Gastroesophageal sphincter (tissue), 3 donors: ENCODE measurements at regions not wholly inside any gene's neighbourhood (a gene's known extent, or its start where the extent isn't known, plus 50 kb on each side); places are given as distances from the start of the nearest gene placed in this dataset.

Experiments used
- EP300 ChIP-seq: sonication (generic); formaldehyde crosslinking; IDR thresholded peaks from one replicate; pipeline ENCODE4 v1.6.1; 2017; ENCODE audit warnings: antibody characterized with exemption, mild to moderate bottlenecking
- POLR2A ChIP-seq, 2 donors: fragments of 450-650 bp; IDR thresholded peaks; one replicate each; pipeline ENCODE4 v1.6.1; 2017; ENCODE audit warnings: antibody characterized with exemption in 2 of 2, mild to moderate bottlenecking in 2 of 2, moderate library complexity in 1 of 2
- POLR2AphosphoS5 ChIP-seq: sonication (generic); formaldehyde crosslinking; IDR thresholded peaks from one replicate; pipeline ENCODE4 v1.6.1; 2017; ENCODE audit warnings: antibody characterized with exemption
- TF ChIP-seq, protein P1 (sequence below), 4 experiments: fragments of 200-600 bp in 2 of 4; fragments of 450-650 bp in 2 of 4; sonication (generic) in 1 of 4; IDR thresholded peaks; one replicate each; pipeline ENCODE4 v1.5.1; 2017 to 2019; ENCODE audit warnings: antibody characterized with exemption in 4 of 4, mild to moderate bottlenecking in 2 of 4, moderate library complexity in 2 of 4

DNA sequence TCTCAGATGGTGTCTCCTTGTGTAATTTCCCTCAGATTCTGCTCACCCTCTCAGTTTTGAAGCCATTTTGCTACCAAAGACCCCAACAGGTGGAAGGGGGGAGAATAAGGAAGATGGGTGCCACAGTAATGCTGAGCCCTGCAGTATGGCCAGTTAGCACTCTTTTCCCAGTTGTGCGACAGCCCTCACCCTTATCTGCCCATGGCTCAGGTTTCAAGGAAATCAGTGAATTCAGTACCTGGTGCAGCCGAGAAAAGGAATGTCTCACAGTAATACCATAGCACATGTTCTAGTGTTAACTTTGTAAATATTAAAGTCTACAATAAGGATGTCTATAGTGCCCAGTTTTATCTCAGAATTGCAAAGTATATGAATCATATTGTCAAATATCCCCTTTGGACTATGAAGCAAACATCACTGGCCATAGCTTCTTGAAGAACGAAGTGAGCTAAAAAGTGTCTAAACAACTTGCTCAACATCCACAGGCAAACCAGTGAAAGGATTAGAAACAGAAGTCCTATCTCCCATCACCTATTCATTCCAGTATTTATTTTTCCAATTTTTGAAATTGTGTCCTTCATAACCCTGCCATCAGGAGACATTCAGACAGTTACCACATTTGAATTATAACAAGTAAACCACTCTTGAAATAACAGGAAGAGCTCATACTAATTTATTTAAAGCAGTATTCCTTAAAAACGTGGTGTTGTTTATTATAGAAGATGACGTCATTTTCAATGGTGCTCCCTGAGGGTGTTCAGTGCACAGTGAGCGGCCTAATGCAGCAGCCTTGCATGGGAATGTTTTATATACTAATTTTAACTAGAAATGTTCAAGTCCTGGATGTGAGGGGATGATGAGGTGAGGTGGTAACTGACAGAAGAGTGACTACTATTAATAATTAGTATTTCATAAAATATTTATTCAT lies 366.2 kb downstream of the TFAP2A start:
- TF ChIP-seq POLR2A (IDR thresholded peaks at IDR 0.05) (no peak), EP300 (no peak), POLR2AphosphoS5 (no peak)
- TF ChIP-seq, protein P1, sequence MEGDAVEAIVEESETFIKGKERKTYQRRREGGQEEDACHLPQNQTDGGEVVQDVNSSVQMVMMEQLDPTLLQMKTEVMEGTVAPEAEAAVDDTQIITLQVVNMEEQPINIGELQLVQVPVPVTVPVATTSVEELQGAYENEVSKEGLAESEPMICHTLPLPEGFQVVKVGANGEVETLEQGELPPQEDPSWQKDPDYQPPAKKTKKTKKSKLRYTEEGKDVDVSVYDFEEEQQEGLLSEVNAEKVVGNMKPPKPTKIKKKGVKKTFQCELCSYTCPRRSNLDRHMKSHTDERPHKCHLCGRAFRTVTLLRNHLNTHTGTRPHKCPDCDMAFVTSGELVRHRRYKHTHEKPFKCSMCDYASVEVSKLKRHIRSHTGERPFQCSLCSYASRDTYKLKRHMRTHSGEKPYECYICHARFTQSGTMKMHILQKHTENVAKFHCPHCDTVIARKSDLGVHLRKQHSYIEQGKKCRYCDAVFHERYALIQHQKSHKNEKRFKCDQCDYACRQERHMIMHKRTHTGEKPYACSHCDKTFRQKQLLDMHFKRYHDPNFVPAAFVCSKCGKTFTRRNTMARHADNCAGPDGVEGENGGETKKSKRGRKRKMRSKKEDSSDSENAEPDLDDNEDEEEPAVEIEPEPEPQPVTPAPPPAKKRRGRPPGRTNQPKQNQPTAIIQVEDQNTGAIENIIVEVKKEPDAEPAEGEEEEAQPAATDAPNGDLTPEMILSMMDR (IDR thresholded peaks at IDR 0.05), result no peak
